ENCODE measurements at regions not wholly inside any gene's neighbourhood (a gene's known extent, or its start where the extent isn't known, plus 50 kb on each side); places are given as distances from the start of the nearest gene placed in this dataset.

- TF ChIP-seq POLR2AphosphoS5 (IDR thresholded peaks at IDR 0.05; ENCODE audit: low read depth, low read length) (no peak), POLR2A (IDR thresholded peaks at IDR 0.05; ENCODE audit: low read depth, low read length) (no peak)
Measured at GRCh38 chr3:13174803-13175135, 101.5 kb upstream of the IQSEC1 start.
